ENCODE measurements at regions not wholly inside any gene's neighbourhood (a gene's known extent, or its start where the extent isn't known, plus 50 kb on each side); places are given as distances from the start of the nearest gene placed in this dataset.

DNA sequence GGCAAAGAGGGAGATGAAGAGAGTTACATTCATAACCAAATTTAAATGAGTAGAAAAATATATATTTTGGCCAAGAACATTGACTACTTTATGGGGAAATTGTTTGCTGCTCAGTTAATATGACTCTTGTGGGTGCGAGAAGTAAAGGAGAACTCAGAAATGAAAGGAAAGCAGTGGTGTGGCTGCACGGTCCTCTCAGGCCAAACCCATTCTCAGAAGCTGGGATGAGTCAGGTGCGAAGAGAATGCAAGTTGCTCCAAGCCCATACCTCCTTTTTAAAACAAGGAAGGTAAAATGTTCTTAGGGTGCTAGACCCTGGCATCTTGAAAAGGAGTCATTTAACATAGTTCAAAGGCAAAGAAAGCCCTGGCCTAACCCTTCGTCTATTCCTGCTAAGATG lies 258.6 kb downstream of the RAD51AP2 start:
- Mint-ChIP-seq H3K4me3 (no peak overlapping the region), H3K27ac (no peak overlapping the region), H3K27me3 (no peaks in the 10 kb centered on the region), H3K9me3 (peaks cover 0 to 9% of the 10 kb centered on the region in 2 donors), H3K4me1 (no peaks in the 10 kb centered on the region)
- DNase-seq (no peak), ATAC-seq (no peak)

DNA sequence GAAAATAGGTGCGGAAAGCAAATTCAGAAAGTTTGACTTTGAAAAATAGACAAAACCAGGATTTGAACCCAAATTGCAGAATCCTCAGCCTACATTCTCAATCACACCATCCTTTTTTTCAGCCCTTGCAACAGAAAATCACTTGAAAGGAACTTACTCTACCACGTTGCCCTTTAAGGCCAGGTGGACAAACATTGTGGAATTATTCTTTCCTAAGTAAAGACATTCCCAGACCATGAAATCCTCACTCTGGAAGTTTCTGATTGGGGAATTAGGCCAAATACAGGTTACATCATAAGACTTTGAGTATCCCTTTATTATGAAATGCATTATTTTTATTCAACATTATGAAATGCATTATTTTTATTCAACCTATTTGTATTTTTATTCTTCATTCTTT lies 259.4 kb downstream of the RAD51AP2 start:
- ATAC-seq, result no peak
- Mint-ChIP-seq H3K9me3 (peaks cover 0 to 9% of the 10 kb centered on the region in 2 donors), H3K27ac (no peak overlapping the region), H3K27me3 (no peaks in the 10 kb centered on the region), H3K4me3 (no peak overlapping the region), H3K4me1 (no peaks in the 10 kb centered on the region)
- DNase-seq, result no peak

- Mint-ChIP-seq H3K27me3 (no peaks in the 10 kb centered on the region), H3K9me3 (peaks cover 0 to 9% of the 10 kb centered on the region in 2 donors), H3K4me1 (no peaks in the 10 kb centered on the region), H3K27ac (no peak overlapping the region), H3K4me3 (no peak overlapping the region)
- no peak for ATAC-seq
- no peak for DNase-seq
Observed at GRCh38 chr2:17257189-17257909, 260.9 kb downstream of the RAD51AP2 start.

- ATAC-seq, result no peak
Observed at GRCh38 chr2:17255071-17255470, 263.2 kb downstream of the RAD51AP2 start.

DNA sequence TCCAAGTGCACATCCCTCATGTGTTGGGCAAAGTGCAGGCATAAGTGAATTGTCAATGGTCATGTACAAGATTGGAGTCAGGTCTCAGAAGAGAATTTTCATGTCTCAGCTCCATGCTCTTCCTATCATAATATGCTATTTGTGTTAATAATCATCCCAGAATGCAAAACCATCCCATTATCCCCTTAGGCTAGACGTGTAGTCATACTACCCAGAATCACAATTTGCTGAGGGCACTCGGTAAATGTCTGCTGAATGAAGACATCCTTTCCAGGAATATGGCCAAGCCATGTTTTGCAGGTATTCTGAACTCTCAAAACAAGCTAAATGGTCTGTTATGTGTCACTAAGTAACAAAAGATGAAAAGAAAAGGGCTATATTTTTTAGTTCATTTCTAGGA lies 263.8 kb downstream of the RAD51AP2 start:
- H3K4me1 Mint-ChIP-seq, result no peaks in the 10 kb centered on the region

More at GRCh38 chr2:17255071-17255470, 263.2 kb downstream of the RAD51AP2 start:
- Mint-ChIP-seq H3K27ac (no peak overlapping the region), H3K9me3 (peaks cover 0 to 13% of the 10 kb centered on the region in 2 donors), H3K4me1 (no peaks in the 10 kb centered on the region), H3K27me3 (no peaks in the 10 kb centered on the region), H3K4me3 (no peak overlapping the region)
- no peak for DNase-seq

GRCh38 chr2:17252258-17252657 lies 266.0 kb downstream of the RAD51AP2 start:
- no peak overlapping the region for H3K27ac Mint-ChIP-seq
- ATAC-seq, result no peak
- no peaks in the 10 kb centered on the region for H3K4me1 Mint-ChIP-seq
- no peaks in the 10 kb centered on the region for H3K27me3 Mint-ChIP-seq
- DNase-seq, result no peak
- peaks cover 0 to 19% of the 10 kb centered on the region in 2 donors for H3K9me3 Mint-ChIP-seq
- no peak overlapping the region for H3K4me3 Mint-ChIP-seq

More for the DNA sequence above, 263.8 kb downstream of the RAD51AP2 start:
- H3K9me3 Mint-ChIP-seq, result peaks cover 0 to 13% of the 10 kb centered on the region in 2 donors
- no peak overlapping the region for H3K27ac Mint-ChIP-seq
- ATAC-seq (no peak), DNase-seq (no peak)
- H3K4me3 Mint-ChIP-seq, result no peak overlapping the region
- H3K27me3 Mint-ChIP-seq, result no peaks in the 10 kb centered on the region

- no peak for ATAC-seq
- Mint-ChIP-seq H3K4me1 (no peaks in the 10 kb centered on the region), H3K27me3 (no peaks in the 10 kb centered on the region), H3K27ac (no peak overlapping the region), H3K9me3 (peaks cover 0 to 15% of the 10 kb centered on the region in 2 donors), H3K4me3 (no peak overlapping the region)
- no peak for DNase-seq
Observed at GRCh38 chr2:17251171-17251570, 267.1 kb downstream of the RAD51AP2 start.

GRCh38 chr2:17249249-17249648 lies 269.0 kb downstream of the RAD51AP2 start:
- Mint-ChIP-seq H3K4me3 (no peak overlapping the region), H3K27me3 (no peaks in the 10 kb centered on the region), H3K4me1 (no peaks in the 10 kb centered on the region), H3K27ac (no peak overlapping the region), H3K9me3 (peaks cover 0 to 10% of the 10 kb centered on the region in 2 donors)
- ATAC-seq (no peak), DNase-seq (no peak)

DNA sequence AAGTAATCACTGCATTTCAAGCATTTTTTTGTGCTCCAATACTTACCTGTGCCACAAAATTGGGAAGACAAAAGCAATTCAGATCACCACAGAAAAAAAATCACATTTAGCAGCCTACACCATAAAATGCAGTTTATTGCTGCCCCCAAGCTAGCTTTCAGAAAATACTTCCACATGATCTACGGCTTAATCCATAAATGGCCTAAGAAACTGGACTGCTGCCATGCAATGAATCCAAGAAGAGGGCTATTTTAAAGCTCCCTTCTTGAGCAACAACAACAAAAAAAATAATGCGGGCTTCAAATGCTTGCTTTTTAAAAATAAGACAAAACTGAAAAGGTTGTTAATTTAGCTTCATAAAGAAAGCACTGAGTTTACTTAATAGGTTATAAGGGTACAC lies 272.3 kb downstream of the RAD51AP2 start:
- no peaks in the 10 kb centered on the region for H3K27me3 Mint-ChIP-seq
- H3K4me1 Mint-ChIP-seq, result no peaks in the 10 kb centered on the region
- no peak overlapping the region for H3K27ac Mint-ChIP-seq
- H3K4me3 Mint-ChIP-seq, result no peak overlapping the region
- DNase-seq (no peak), ATAC-seq (no peak)
- peaks cover 0 to 17% of the 10 kb centered on the region in 2 donors for H3K9me3 Mint-ChIP-seq

GRCh38 chr2:17242813-17243485 lies 275.3 kb downstream of the RAD51AP2 start:
- Mint-ChIP-seq H3K4me1 (no peaks in the 10 kb centered on the region), H3K27me3 (no peaks in the 10 kb centered on the region), H3K4me3 (no peak overlapping the region), H3K9me3 (peaks cover 0 to 6% of the 10 kb centered on the region in 2 donors), H3K27ac (no peak overlapping the region)
- DNase-seq (no peak), ATAC-seq (no peak)

DNA sequence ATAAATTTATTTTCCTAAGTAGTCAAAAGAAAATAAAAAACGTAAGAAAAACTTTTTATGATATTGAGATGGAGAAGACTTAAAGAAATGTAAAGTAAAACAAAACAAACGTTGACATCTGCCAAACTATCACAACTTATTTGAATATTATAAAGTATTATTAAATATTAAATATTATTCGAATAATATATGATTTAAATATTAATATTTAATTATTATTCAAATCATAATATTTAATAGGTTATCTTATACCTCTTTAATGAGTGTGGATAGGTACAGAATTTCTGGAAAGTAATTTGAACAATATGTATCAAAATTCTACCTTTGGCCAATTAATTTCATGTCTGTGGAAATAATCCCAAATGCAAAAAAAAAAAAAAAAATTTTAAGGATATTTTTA lies 278.7 kb downstream of the RAD51AP2 start:
- H3K4me1 Mint-ChIP-seq, result no peaks in the 10 kb centered on the region
- H3K27ac Mint-ChIP-seq, result no peak overlapping the region
- peaks cover 3 to 6% of the 10 kb centered on the region in 2 donors for H3K9me3 Mint-ChIP-seq

DNA sequence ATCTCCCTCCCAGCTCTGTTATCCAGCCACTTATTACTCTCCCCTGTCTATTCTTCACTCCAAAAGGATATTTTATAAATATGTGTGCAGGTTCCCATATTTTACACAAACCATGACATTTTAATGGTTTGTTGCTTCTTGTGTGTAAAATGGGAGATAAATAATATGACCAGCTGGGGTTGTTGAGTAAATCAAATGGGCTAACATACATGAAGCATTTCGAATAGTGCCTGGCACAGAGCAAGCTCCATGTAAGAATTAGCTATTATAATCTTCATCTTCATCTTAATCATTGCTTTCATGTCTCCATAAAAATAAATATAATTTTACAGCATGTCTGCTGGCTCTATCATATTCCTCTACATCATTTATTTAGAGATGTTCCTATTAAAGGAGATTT lies 283.1 kb downstream of the RAD51AP2 start:
- Mint-ChIP-seq H3K27ac (no peak overlapping the region), H3K27me3 (no peaks in the 10 kb centered on the region), H3K4me1 (no peaks in the 10 kb centered on the region), H3K4me3 (no peak overlapping the region), H3K9me3 (peaks cover 0 to 8% of the 10 kb centered on the region in 2 donors)
- ATAC-seq (no peak), DNase-seq (no peak)

More for the DNA sequence above, 278.7 kb downstream of the RAD51AP2 start:
- DNase-seq (no peak), ATAC-seq (no peak)
- Mint-ChIP-seq H3K4me3 (no peak overlapping the region), H3K27me3 (no peaks in the 10 kb centered on the region)

- Mint-ChIP-seq H3K9me3 (peaks cover 2 to 8% of the 10 kb centered on the region in 2 donors), H3K27ac (no peak overlapping the region), H3K4me3 (no peak overlapping the region), H3K4me1 (no peaks in the 10 kb centered on the region), H3K27me3 (no peaks in the 10 kb centered on the region)
- ATAC-seq (no peak), DNase-seq (no peak)
Observed at GRCh38 chr2:17232776-17233556, 285.3 kb downstream of the RAD51AP2 start.

- H3K27me3 Mint-ChIP-seq, result no peaks in the 10 kb centered on the region
- H3K4me1 Mint-ChIP-seq, result no peaks in the 10 kb centered on the region
- ATAC-seq, result no peak
- no peak for DNase-seq
- no peak overlapping the region for H3K27ac Mint-ChIP-seq
- peaks cover 8% of the 10 kb centered on the region in 2 donors for H3K9me3 Mint-ChIP-seq
- no peak overlapping the region for H3K4me3 Mint-ChIP-seq
Observed at GRCh38 chr2:17231394-17231965, 286.8 kb downstream of the RAD51AP2 start.

- no peak overlapping the region for H3K27ac Mint-ChIP-seq
- no peaks in the 10 kb centered on the region for H3K27me3 Mint-ChIP-seq
- no peak for DNase-seq
- peaks cover 4 to 15% of the 10 kb centered on the region in 2 donors for H3K9me3 Mint-ChIP-seq
- no peak for ATAC-seq
- H3K4me1 Mint-ChIP-seq, result no peaks in the 10 kb centered on the region
- no peak overlapping the region for H3K4me3 Mint-ChIP-seq
Observed at GRCh38 chr2:17229414-17229813, 288.8 kb downstream of the RAD51AP2 start.
